ENCODE measurements at regions not wholly inside any gene's neighbourhood (a gene's known extent, or its start where the extent isn't known, plus 50 kb on each side); places are given as distances from the start of the nearest gene placed in this dataset.
"Not testable (repeated sequence)": the region's sequence is repeated elsewhere in the genome, so short reads cannot be mapped to it uniquely, and the experiment has no call there.

- TF ChIP-seq POLR2AphosphoS5 (IDR thresholded peaks at IDR 0.05) (no peak), CTCF (IDR thresholded peaks at IDR 0.05 in 8 of 11, conservative IDR thresholded peaks at IDR 0.05 in 3 of 11) (no peak), POLR2A (IDR thresholded peaks at IDR 0.05) (no peak)
- H3K4me1 ChIP-seq, result no peaks in the 10 kb centered on the region
- H3K9me3 ChIP-seq, result peaks cover 0 to 35% (median 12%) of the 10 kb centered on the region in 8 donors
- H3K27me3 ChIP-seq (replicated peaks in 1 of 7), result no peaks in the 10 kb centered on the region
- intact Hi-C loops (cut with DNase I; ENCODE audit: low total_unique reads), result no loop called here
- WGBS, 5 donors, result 89 to 96% (median 93%) methylated on average over 6 of the region's 6 CpGs
- no peak overlapping the region for H3K4me3 ChIP-seq
- no peak overlapping the region for H3K27ac ChIP-seq
- H3K36me3 ChIP-seq, result no peaks in the 10 kb centered on the region
- no peak for DNase-seq
Observed at GRCh38 chr11:98729118-98729517, 291.6 kb upstream of the CNTN5 start.

GRCh38 chr11:98732947-98733346 is 287.8 kb upstream of the CNTN5 start:
- Histone ChIP-seq H3K9me3 (peaks cover 0 to 17% (median 4%) of the 10 kb centered on the region in 8 donors), H3K4me3 (no peak overlapping the region), H3K27ac (no peak overlapping the region), H3K27me3 (replicated peaks in 1 of 7) (no peaks in the 10 kb centered on the region), H3K36me3 (no peaks in the 10 kb centered on the region), H3K4me1 (no peaks in the 10 kb centered on the region)
- TF ChIP-seq POLR2A (IDR thresholded peaks at IDR 0.05), result no peak
- TF ChIP-seq CTCF (IDR thresholded peaks at IDR 0.05 in 8 of 11, conservative IDR thresholded peaks at IDR 0.05 in 3 of 11), result no peak
- no peak for TF ChIP-seq POLR2AphosphoS5 (IDR thresholded peaks at IDR 0.05)
- no peak for DNase-seq
- WGBS, 5 donors, result 68 to 95% (median 78%) methylated on average over 1 of the region's 1 CpG
- intact Hi-C loops (cut with DNase I; ENCODE audit: low total_unique reads), result no loop called here

GRCh38 chr11:98733378-98733777 is 287.4 kb upstream of the CNTN5 start:
- H3K36me3 ChIP-seq; H3K27ac ChIP-seq; H3K4me1 ChIP-seq; DNase-seq; intact Hi-C loops (cut with DNase I; ENCODE audit: low total_unique reads); H3K27me3 ChIP-seq (replicated peaks in 1 of 7); H3K4me3 ChIP-seq: not testable (repeated sequence)
- H3K9me3 ChIP-seq, result peaks cover 0 to 17% (median 2%) of the 10 kb centered on the region in 8 donors
- 47 to 71% (median 52%) methylated on average over 5 of the region's 5 CpGs for WGBS, 5 donors

- Histone ChIP-seq H3K4me3 (no peak overlapping the region), H3K9me3 (peaks cover 0 to 11% (median 0%) of the 10 kb centered on the region in 8 donors), H3K27me3 (replicated peaks in 1 of 7) (no peaks in the 10 kb centered on the region), H3K27ac (no peak overlapping the region), H3K4me1 (no peaks in the 10 kb centered on the region), H3K36me3 (no peaks in the 10 kb centered on the region)
- TF ChIP-seq POLR2A (IDR thresholded peaks at IDR 0.05) (no peak), CTCF (IDR thresholded peaks at IDR 0.05 in 8 of 11, conservative IDR thresholded peaks at IDR 0.05 in 3 of 11) (no peak), POLR2AphosphoS5 (IDR thresholded peaks at IDR 0.05) (no peak)
- no peak for DNase-seq
- intact Hi-C loops (cut with DNase I; ENCODE audit: low total_unique reads), result no loop called here
Observed at GRCh38 chr11:98734686-98735085, 286.1 kb upstream of the CNTN5 start.

GRCh38 chr11:98736833-98737232 is 283.9 kb upstream of the CNTN5 start:
- Histone ChIP-seq H3K4me3 (no peak overlapping the region), H3K9me3 (peaks cover 0 to 11% (median 0%) of the 10 kb centered on the region in 8 donors), H3K4me1 (no peaks in the 10 kb centered on the region), H3K27me3 (replicated peaks in 1 of 7) (no peaks in the 10 kb centered on the region), H3K27ac (no peak overlapping the region), H3K36me3 (no peaks in the 10 kb centered on the region)
- no peak for DNase-seq
- intact Hi-C loops (cut with DNase I; ENCODE audit: low total_unique reads), result no loop called here
- TF ChIP-seq POLR2A (IDR thresholded peaks at IDR 0.05) (no peak), CTCF (IDR thresholded peaks at IDR 0.05 in 8 of 11, conservative IDR thresholded peaks at IDR 0.05 in 3 of 11) (no peak), POLR2AphosphoS5 (IDR thresholded peaks at IDR 0.05) (no peak)
- WGBS, 5 donors, result 78 to 93% (median 84%) methylated on average over 7 of the region's 7 CpGs
